LNCAP (cell line): ENCODE measurements at regions not wholly inside any gene's neighbourhood (a gene's known extent, or its start where the extent isn't known, plus 50 kb on each side); places are given as distances from the start of the nearest gene placed in this dataset.

Source experiments
- TF ChIP-seq, protein P1 (sequence below): fragments of 450-650 bp; IDR thresholded peaks from 2 replicates; pipeline ENCODE4 v1.5.1; 2017; ENCODE audit warnings: mild to moderate bottlenecking

DNA sequence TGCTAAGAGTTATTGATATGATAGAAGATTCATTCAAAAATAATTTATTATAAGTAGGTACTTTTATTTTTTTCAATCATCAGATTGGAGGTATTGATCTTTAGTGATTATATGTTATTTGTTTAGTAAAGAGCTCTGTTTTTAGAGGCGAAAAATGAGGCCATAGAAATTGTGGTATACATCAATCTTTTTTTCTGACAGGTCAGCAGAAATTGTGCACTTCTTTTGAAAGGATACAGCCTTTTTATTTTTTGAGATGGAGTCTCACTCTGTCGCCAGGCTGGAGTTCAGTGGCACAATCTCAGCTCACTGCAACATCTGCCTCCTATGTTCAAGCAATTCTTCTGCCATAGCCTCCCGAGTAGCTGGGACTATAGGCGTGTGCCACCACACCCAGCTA is 292.1 kb downstream of the BAMBI start:
- TF ChIP-seq, protein P1, sequence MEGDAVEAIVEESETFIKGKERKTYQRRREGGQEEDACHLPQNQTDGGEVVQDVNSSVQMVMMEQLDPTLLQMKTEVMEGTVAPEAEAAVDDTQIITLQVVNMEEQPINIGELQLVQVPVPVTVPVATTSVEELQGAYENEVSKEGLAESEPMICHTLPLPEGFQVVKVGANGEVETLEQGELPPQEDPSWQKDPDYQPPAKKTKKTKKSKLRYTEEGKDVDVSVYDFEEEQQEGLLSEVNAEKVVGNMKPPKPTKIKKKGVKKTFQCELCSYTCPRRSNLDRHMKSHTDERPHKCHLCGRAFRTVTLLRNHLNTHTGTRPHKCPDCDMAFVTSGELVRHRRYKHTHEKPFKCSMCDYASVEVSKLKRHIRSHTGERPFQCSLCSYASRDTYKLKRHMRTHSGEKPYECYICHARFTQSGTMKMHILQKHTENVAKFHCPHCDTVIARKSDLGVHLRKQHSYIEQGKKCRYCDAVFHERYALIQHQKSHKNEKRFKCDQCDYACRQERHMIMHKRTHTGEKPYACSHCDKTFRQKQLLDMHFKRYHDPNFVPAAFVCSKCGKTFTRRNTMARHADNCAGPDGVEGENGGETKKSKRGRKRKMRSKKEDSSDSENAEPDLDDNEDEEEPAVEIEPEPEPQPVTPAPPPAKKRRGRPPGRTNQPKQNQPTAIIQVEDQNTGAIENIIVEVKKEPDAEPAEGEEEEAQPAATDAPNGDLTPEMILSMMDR: no peak

DNA sequence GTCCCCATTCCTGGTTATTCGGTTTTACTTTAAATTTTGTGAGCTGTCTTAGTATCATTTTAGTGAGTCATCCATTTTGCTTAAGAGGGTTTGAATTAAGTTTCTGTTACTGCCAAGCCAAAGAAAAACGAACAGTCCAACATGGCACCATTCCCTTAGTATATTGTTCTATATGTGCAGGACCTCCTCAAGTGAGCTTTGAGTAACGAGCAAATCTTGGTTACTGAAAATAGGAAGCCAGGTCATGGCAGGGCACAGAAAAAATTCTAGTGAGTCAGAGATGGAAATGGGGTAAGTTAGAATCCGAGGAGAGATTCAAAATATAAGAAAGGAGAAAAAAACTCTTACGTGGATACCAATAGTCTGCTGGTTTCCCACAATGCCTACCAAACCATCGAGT is 292.9 kb downstream of the BAMBI start:
- TF ChIP-seq, protein P1: no peak

DNA sequence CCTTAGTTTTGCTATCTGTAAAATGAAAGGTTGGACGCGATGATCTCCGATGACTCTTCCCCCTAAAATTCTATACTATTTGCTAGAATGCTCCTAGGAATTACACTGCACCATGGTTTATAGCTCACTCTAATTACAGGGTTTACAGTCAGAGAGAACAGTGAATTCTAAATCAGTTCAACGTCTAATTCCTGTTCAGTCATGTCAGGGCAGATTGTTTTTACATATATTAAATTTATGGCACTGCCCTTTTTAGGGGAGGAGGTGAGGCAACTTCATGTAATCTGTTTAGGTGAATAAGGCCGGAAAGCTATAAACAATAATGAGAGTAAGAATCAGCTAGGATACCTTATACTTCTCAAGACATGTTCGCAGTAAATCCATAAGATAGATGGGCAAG is 293.9 kb downstream of the BAMBI start:
- TF ChIP-seq, protein P1: no peak

DNA sequence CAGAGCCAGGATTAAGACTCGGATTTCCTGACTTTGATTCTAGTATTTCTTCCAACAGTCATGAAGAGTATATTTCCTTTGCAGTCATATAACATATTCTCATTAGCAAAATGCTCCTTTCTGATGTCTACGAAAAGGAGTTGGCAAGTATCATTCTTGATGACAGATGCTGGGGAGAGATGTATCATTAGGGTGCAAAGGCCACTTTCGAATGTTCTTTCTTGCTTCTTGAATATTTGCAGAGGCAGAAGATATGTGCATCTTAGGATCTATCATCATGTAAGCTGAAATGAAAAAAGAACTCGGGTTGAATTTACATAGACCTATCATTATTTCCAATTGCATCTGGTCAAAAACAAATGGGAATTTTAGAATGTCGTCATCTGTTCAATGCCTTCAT is 294.4 kb downstream of the BAMBI start:
- TF ChIP-seq, protein P1: no peak

DNA sequence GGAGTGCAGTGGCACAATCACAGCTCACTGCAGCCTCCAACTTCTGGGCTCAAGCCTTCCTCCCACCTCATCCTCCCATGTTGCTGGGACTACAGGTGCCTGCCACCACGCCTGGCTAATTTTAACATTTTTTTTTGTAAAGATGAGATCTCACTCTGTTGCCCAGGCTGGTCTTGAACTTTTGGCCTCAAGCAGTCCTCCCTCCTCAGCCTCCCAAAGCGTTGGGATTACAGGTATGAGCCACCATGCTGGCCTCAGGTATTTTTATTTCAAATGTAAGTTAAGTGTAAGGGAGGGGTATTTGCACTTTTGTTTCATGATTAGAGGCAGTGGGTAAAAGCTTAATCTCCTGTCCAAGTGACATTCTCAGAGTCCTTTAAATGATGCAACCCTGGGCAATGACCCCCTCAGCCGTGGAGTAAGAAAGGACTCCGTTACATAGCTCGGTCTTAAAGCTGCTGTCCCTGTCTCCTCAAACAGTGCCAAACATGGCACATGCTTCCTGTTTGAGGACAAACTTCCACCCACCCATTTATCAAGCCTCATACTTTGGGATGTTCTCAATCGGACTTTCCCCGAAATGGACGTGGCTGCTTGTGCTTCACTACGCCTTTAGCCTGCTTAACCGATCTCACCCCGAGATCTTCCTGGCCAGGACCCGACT is 296.1 kb downstream of the BAMBI start:
- TF ChIP-seq, protein P1: no peak

DNA sequence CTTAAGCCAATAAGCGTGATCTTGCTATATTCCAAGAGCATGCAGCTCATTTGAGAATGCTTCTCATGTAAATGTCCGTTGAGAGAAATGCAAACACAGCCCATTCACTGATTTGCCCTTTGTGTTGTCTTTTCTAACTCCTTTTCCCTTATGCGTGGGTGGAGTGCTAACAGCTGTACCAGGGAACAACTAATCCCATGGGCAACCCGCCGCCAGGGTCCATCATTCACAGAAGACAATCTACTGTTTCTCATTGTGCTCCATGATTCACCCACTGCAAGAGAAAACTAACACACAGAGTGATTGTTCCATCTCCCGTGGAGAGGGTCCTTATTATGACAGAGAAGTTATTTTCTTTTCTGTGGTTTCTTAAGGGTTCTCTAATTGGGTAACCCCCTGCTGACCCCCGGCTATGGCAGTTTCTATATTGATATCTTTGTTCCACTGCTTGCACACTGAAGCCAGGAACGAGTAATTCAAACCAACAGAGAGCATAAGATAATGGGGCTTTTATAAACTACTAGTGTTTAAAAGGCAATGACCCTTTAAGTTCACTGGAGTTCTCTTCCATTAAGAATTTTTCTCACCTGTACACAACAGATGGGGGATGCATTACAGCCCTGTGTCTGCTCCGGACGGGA is 298.7 kb downstream of the BAMBI start:
- TF ChIP-seq, protein P1: no peak

DNA sequence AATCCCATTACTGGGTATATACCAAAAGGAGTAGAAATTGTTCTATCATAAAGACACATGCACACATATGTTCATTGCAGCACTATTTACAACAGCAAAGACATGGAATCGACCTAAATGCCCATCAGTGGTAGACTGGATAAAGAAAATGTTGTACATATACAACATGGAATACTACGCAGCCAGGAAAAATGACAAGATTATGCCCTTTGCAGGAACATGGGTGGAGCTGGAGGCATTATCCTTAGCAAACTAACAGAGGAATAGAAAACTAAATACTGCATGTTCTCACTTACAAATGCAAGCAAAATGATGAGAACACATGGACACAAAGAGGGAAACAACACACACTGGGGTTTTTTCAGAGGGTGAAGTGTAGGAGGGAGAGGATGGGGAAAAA is 300.2 kb downstream of the BAMBI start:
- TF ChIP-seq, protein P1: no peak
